C4-2B (cell line): ENCODE measurements at regions not wholly inside any gene's neighbourhood (a gene's known extent, or its start where the extent isn't known, plus 50 kb on each side); places are given as distances from the start of the nearest gene placed in this dataset.

Experiments used
- ZFX ChIP-seq: fragments of 450-650 bp; IDR thresholded peaks from 2 replicates; pipeline ENCODE4 v1.6.1; 2017
- TF ChIP-seq, protein P1 (sequence below): fragments of 450-650 bp; conservative IDR thresholded peaks from 2 replicates; pipeline ENCODE4 v1.5.1; 2017; ENCODE audit warnings: mild to moderate bottlenecking

DNA sequence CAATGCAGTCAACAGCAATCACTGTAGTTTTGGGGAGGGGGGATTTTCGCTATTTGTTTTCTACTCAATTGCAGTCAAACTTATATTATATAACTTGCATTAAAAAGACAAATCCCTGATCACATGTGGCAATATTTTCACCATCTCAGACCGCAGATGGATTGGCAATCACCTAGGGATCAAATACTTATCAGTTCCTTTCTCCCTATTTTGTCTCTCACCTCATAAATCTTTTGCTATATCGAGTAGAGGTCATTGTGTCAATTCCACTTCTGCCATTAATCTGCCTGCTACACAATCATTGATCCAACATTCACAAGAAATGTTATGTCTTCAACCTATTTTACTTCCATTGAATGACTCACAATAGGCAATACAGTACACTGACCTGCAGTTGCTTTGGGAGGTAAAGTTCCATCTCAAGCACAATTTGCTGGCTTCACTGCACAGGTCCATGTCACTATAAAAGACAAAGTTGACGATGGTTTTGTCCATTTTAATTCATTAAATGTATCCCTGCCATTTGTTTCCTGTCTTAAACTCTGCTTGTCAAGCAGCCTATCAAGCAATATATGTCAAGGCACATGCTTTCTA lies 415.8 kb upstream of the PCDH9 start:
- TF ChIP-seq, protein P1, sequence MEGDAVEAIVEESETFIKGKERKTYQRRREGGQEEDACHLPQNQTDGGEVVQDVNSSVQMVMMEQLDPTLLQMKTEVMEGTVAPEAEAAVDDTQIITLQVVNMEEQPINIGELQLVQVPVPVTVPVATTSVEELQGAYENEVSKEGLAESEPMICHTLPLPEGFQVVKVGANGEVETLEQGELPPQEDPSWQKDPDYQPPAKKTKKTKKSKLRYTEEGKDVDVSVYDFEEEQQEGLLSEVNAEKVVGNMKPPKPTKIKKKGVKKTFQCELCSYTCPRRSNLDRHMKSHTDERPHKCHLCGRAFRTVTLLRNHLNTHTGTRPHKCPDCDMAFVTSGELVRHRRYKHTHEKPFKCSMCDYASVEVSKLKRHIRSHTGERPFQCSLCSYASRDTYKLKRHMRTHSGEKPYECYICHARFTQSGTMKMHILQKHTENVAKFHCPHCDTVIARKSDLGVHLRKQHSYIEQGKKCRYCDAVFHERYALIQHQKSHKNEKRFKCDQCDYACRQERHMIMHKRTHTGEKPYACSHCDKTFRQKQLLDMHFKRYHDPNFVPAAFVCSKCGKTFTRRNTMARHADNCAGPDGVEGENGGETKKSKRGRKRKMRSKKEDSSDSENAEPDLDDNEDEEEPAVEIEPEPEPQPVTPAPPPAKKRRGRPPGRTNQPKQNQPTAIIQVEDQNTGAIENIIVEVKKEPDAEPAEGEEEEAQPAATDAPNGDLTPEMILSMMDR: no peak
- no peak for TF ChIP-seq ZFX
